ENCODE measurements at regions not wholly inside any gene's neighbourhood (a gene's known extent, or its start where the extent isn't known, plus 50 kb on each side); places are given as distances from the start of the nearest gene placed in this dataset.
A peak's percentile ranks its signal among the peaks of the same experiment; 100 is the strongest.
"Not testable (repeated sequence)": the region's sequence is repeated elsewhere in the genome, so short reads cannot be mapped to it uniquely, and the experiment has no call there.

GRCh38 chr11:81700076-81700475 is 1033.6 kb downstream of the FAM181B start:
- no peak for DNase-seq

- DNase-seq, result no peak
Observed at GRCh38 chr11:81687057-81687456, 1046.6 kb downstream of the FAM181B start.

- DNase-seq, result no peak
Observed at GRCh38 chr11:81674211-81674610, 1059.5 kb downstream of the FAM181B start.

GRCh38 chr11:81673001-81673400 is 1060.7 kb downstream of the FAM181B start:
- DNase-seq, result no peak

GRCh38 chr11:81669935-81670543 is 1063.6 kb downstream of the FAM181B start:
- DNase-seq, result no peak

- DNase-seq, result no peak
Observed at GRCh38 chr11:81658722-81659121, 1074.9 kb downstream of the FAM181B start.

- no peak for DNase-seq
Observed at GRCh38 chr11:81655351-81655750, 1078.3 kb downstream of the FAM181B start.

GRCh38 chr11:81647374-81647773 is 1086.3 kb downstream of the FAM181B start:
- no peak for DNase-seq

- no peak for DNase-seq
Observed at GRCh38 chr11:81644239-81644840, 1089.3 kb downstream of the FAM181B start.

GRCh38 chr11:81634483-81634882 is 1099.2 kb downstream of the FAM181B start:
- no peak for DNase-seq

GRCh38 chr11:81602508-81602907 is 1131.2 kb downstream of the FAM181B start:
- DNase-seq, result no peak

- DNase-seq, result no peak
Observed at GRCh38 chr11:81596704-81597103, 1137.0 kb downstream of the FAM181B start.

- DNase-seq, result no peak
Observed at GRCh38 chr11:81585390-81585933, 1148.2 kb downstream of the FAM181B start.

GRCh38 chr11:81579339-81579738 is 1154.3 kb downstream of the FAM181B start:
- no peak for DNase-seq

- no peak for DNase-seq
Observed at GRCh38 chr11:81578571-81578970, 1155.1 kb downstream of the FAM181B start.

GRCh38 chr11:81574301-81574700 is 1159.4 kb downstream of the FAM181B start:
- no peak for DNase-seq

- DNase-seq, result no peak
Observed at GRCh38 chr11:81573367-81573766, 1160.3 kb downstream of the FAM181B start.

GRCh38 chr11:81570669-81571068 is 1163.0 kb downstream of the FAM181B start:
- no peak for DNase-seq

GRCh38 chr11:81569999-81570398 is 1163.7 kb downstream of the FAM181B start:
- no peak for DNase-seq

- DNase-seq, result no peak
Observed at GRCh38 chr11:81568918-81569317, 1164.7 kb downstream of the FAM181B start.

GRCh38 chr11:81548123-81548522 is 1185.5 kb downstream of the FAM181B start:
- no peak for DNase-seq

GRCh38 chr11:81539806-81540205 is 1193.9 kb downstream of the FAM181B start:
- not testable (repeated sequence) for DNase-seq

- DNase-seq, result no peak
Observed at GRCh38 chr11:81515566-81515965, 1218.1 kb downstream of the FAM181B start.

- peak; percentile 1 for DNase-seq
Observed at GRCh38 chr11:81497202-81497804, 1236.4 kb downstream of the FAM181B start.

Measured in NCI-H2029 (cell line).